Fibroblast of villous mesenchyme (primary cell): ENCODE measurements at regions not wholly inside any gene's neighbourhood (a gene's known extent, or its start where the extent isn't known, plus 50 kb on each side); places are given as distances from the start of the nearest gene placed in this dataset.

Source experiments
- DNase-seq: peaks from one replicate; pipeline ENCODE4 v3.0.0-alpha.2; 2010; ENCODE audit warnings: low read depth
- H3K4me3 ChIP-seq: 2 replicates; pipeline ENCODE4 v1.5.1; 2011; ENCODE audit warnings: low read depth, mild to moderate bottlenecking, low read length
- TF ChIP-seq, protein P1 (sequence below): IDR thresholded peaks from 2 replicates; pipeline ENCODE4 v1.5.1; 2012; ENCODE audit warnings: low read depth, mild to moderate bottlenecking, low read length; ENCODE audit not compliant: insufficient read depth

DNA sequence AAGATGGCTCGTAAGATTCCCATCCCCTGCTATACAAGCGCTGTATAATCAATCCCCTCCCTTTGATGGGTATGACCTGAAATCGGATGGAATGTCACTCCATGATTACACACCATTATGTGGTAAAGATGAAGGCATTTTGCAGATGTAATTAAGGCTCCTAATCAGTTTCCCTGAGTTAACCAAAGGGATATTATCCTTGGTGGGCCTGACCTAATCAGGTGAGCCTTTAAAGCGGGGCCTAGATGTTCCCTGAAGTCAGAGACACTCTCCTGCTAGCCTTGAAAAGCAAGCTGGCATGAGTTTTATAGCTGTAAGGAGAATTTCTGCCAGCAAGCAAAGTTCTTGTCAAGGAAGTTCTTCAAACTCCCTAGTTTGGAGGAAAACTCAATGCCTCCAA is 223.8 kb upstream of the FN1 start:
- TF ChIP-seq, protein P1, sequence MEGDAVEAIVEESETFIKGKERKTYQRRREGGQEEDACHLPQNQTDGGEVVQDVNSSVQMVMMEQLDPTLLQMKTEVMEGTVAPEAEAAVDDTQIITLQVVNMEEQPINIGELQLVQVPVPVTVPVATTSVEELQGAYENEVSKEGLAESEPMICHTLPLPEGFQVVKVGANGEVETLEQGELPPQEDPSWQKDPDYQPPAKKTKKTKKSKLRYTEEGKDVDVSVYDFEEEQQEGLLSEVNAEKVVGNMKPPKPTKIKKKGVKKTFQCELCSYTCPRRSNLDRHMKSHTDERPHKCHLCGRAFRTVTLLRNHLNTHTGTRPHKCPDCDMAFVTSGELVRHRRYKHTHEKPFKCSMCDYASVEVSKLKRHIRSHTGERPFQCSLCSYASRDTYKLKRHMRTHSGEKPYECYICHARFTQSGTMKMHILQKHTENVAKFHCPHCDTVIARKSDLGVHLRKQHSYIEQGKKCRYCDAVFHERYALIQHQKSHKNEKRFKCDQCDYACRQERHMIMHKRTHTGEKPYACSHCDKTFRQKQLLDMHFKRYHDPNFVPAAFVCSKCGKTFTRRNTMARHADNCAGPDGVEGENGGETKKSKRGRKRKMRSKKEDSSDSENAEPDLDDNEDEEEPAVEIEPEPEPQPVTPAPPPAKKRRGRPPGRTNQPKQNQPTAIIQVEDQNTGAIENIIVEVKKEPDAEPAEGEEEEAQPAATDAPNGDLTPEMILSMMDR, result no peak
- no peak for DNase-seq

DNA sequence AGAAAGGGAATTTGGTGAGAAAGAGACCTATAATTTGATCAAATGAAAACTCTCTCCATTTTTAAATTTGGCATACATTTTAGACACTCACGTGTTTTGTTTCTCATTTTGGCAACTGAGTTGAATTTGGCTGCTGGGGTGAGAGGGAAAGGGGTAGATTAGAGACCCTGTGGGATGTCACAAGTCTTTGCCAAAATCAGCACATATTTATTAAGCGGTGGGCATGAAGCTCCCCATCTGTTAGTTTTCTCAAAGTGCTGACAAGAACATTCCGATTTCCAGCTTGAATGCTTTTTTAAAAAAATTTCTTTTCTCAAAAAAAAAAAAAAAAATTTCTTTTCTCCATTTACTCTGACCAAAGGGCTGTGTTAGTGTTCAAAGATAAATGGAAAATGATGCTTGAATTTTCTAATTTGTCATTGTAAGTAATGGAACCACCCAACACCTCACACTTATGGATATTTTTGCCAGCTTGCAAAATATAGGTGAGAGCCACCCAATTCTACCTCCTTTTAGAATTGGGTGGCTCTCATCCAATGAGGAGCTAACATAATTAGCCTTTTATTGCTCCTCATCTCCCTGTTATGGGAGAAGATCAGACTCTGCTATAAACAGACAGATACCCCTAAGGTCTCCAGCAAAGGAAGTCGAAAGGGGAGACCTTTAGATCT is 222.9 kb upstream of the FN1 start:
- H3K4me3 ChIP-seq, result no peak overlapping the region
- TF ChIP-seq, protein P1, result no peak
- no peak for DNase-seq

More for the DNA sequence above, 223.8 kb upstream of the FN1 start:
- H3K4me3 ChIP-seq, result no peak overlapping the region

DNA sequence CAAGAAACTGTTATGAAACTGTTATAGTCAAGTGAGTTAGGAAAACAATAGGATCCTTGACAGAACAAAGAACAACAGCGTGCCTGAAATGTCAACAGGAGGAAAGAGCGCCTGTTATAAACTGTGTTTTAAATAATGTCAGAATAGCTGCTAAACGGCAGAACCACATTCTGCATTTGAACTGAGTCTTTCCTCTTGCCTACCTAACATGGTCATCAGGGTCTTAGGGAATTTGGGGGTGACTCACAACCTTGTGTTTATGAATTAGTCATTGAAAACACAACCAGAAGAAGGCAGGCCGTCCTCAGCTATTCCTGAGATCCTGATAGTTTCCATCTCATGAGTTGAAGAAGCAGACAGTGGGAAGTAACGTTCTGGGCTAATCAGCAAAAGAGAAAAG is 222.0 kb upstream of the FN1 start:
- H3K4me3 ChIP-seq, result no peak overlapping the region
- TF ChIP-seq, protein P1, result no peak
- peak; percentile 91 for DNase-seq

DNA sequence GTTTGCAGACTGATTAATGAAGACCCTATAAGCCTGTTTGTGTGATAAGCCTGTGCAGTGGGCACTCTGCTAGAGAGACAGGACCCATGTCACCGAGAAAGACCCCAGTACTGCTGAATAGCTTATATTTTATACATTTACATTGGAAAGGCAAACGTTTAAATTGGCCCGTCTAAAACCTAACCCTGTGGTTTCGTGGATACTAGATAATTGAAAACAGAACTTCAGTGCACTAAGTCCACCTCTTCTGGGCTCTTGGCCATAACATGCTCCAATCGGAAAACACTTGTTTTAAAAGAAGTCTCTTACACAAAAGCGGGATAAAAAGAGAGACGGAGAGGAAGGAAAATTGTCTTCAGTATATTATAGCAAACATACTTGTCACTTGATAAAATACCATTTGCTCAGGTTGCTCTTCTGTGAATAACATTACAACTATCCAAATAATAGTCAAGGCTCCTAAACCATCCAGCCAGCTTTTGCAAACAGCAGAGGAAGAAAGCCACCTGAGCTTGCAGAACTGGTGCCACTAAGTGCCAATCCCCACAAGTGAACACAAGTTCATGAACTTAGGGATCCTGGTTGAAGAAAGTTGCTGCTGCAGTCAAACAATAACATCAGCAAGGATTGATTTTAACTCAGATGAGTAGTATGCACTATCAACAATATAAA is 218.4 kb upstream of the FN1 start:
- no peak overlapping the region for H3K4me3 ChIP-seq
- peak; percentile 65 for DNase-seq
- TF ChIP-seq, protein P1, result no peak

DNA sequence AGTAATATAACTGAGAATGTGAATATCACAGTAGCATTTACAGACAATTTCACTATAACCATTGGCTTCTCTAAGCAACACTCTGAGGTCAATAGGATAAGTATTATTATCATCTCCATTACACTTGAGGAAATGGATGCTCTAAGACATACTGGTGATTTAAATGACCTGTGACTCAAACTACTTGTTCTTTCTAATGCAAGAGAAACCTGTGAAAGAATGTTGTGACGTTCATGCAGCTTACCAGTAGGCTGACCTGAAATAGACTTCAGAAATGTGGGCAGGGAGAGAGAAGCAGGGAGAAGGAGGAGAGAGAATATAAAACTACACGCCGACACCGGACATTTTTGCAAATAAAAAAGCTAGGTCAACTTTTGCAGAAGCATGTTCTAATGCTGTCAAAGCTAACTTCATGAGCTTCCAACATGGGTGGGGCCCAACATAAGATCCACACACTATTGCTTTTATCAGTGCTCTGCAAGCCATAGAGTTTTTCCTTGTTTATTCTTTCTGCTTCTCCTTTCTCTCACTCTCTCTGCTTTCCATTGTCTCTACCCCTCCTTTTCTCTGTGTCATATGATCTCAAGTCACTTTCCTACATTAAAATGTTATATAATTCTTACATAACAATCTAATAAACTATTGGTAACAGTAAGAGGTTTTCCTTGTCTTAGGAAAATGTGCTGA is 217.6 kb upstream of the FN1 start:
- H3K4me3 ChIP-seq, result no peak overlapping the region
- peak; percentile 58 for DNase-seq
- TF ChIP-seq, protein P1, result no peak

DNA sequence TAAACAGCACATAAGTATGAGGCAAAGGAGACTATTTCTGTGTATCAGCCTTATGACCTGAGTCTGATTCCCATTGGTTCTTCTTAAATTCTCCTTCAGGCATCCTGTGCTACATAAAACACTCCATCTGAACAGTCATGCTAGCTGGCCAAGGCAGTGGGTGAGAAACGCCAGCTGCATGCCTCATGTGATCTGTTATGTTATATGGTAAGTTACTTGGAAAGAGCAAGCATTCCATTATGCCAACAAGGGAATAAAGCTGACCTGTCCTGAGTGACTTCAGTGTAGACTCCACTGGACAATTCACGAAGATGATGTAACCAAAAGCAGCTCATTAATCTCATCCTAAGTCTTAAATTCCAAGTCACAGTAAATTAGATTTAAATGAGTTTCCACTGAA is 216.5 kb upstream of the FN1 start:
- TF ChIP-seq, protein P1, result no peak
- DNase-seq, result no peak
- no peak overlapping the region for H3K4me3 ChIP-seq
